GM18517 (cell line): ENCODE measurements at regions not wholly inside any gene's neighbourhood (a gene's known extent, or its start where the extent isn't known, plus 50 kb on each side); places are given as distances from the start of the nearest gene placed in this dataset.
"Not testable (repeated sequence)": the region's sequence is repeated elsewhere in the genome, so short reads cannot be mapped to it uniquely, and the experiment has no call there.

ENCODE experiments used
- ATAC-seq: cut with Tn5 transposase; IDR thresholded peaks from one replicate; pipeline ENCODE4 v1.9.1; 2021; ENCODE audit warnings: mild to moderate bottlenecking, moderate library complexity; ENCODE audit not compliant: unreplicated experiment

GRCh38 chr10:3661271-3661670, 123.7 kb downstream of the KLF6 start:
- ATAC-seq = no peak

DNA sequence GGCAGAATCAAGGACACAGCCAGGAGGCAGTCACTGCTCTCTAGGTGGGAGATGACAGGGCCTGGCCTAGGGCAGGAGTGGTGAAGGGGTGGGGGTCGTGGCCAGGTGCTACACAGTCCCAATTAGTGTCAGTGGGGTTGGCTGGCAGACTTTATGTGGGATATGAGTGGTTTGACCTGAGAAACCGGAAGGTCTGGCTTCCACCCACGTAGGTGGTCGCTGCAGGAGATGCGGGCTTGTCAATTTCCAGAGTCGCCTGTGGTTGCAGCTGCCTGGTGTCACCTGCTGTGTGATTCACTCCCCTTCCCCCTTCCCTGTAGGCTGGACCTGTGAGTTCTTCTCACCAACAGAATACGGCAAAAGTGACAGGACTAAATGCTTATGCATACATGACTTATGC, 124.3 kb downstream of the KLF6 start:
- ATAC-seq = no peak

GRCh38 chr10:3659203-3659917, 125.6 kb downstream of the KLF6 start:
- no peak for ATAC-seq

DNA sequence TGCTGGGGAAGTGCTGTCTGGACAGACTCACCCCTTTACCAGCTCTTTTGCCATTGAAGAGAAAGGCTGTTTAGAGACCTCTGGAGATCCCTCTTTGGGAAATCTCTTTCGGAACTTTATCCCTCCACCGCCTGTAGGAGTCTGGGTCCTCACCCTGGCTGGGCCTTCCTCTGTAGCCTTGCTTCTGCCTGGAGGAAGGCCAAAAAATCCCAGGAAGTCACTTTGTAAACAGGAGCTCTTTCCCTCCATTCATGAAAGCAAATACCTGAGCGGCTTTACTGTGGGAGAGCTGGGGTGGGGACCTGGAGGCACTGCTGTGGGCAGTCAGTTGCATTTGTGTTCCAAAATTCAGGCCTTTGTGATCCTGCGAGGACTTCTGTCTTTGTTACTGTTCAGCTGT, 126.2 kb downstream of the KLF6 start:
- ATAC-seq = no peak

DNA sequence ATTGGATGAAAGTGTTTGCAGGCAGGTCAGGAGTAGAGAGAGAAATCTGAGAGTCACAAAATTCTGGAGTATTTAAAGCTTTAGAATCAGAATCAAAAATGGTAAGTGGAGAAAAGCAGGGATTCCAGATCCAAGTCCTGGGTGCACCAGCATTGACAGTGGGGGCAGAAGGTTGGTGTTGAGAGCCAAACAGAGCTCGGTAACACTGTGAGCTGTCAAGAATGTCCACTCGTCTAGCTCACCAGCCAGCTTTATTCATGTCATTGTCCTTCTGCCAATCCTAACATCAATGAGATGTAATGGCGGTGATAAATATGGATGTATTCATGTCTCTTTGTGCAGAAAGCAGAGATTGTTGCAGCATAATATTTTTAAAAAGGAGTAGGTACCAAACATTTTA, 128.8 kb downstream of the KLF6 start:
- ATAC-seq = no peak

GRCh38 chr10:3655528-3655927, 129.5 kb downstream of the KLF6 start:
- no peak for ATAC-seq

- ATAC-seq = no peak
These were observed 130.0 kb downstream of the KLF6 start for GRCh38 chr10:3654980-3655379.

- ATAC-seq = no peak
These were observed 130.5 kb downstream of the KLF6 start for GRCh38 chr10:3654496-3654895.

- not testable (repeated sequence) for ATAC-seq
These were observed 131.7 kb downstream of the KLF6 start for GRCh38 chr10:3653303-3653702.

DNA sequence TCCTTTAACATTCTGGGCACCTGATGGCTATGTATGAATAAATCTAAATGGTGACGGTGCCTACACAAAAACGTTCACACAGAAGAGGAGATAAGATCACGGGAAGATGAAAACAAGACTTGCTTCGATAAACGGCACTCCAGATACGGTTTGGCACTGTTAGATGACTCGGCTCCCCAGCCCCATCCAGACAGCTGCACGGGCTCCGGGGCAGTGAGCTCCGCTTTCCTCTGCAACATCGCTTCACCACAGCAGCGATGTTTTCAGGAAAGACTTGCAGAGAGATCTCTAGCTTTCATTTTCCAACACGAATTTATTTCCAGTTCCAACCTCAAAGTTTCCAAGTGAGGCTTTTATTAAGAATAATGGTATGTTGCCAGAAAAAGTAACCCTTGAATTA, 132.1 kb downstream of the KLF6 start:
- no peak for ATAC-seq

DNA sequence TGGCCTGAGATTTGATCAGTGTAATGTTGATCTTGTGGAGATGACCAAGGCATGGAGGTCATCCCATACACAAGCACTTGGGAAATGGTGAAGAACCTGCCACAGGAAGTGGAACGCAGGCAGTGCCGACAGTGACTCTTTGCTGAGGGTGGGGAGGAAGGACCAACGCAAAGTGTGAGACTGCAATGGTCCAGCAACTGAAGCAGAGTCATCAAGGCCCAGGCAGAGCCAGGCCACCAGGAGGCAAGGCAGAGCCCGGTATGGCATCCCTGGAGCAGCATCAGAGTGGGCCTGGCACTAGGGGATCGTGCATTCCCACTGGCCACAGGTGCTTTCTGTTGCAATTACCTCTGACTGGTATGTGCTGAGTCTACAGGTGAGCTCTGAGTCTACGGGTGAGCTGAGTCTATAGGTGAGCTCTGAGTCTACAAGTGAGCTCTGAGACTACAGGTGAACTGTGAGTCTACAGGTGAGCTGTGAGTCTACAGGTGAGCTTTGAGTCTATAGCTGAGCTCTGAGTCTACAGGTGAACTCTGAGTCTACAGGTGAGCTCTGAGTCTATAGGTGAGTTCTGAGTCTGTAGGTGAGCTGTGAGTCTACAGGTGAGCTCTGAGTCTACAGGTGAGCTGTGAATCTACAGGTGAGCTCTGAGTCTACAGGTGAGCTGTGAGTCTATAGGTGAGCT, 132.9 kb downstream of the KLF6 start:
- ATAC-seq = no peak

- no peak for ATAC-seq
These were observed 136.4 kb downstream of the KLF6 start for GRCh38 chr10:3648576-3648975.

GRCh38 chr10:3648170-3648569, 136.8 kb downstream of the KLF6 start:
- ATAC-seq = no peak

DNA sequence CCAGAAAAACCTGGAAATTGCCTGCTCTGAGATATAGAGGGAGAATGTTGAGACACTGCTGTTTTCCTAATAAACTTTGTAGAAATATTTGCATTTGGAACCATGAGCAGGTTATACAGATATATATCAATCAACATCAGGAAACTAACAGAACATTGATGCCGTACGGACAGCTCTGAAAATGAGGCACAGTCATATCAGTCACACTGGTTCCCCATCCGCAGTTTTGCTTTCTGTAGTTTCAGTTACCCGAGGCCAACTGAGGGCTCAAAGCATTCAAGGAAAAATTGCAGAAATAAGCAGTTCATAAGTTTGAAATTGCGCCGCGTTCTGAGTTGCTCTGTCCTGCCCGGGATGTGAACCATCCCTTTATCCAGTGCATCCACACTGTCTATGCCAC, 137.9 kb downstream of the KLF6 start:
- no peak for ATAC-seq

- no peak for ATAC-seq
These were observed 139.6 kb downstream of the KLF6 start for GRCh38 chr10:3645406-3645805.

DNA sequence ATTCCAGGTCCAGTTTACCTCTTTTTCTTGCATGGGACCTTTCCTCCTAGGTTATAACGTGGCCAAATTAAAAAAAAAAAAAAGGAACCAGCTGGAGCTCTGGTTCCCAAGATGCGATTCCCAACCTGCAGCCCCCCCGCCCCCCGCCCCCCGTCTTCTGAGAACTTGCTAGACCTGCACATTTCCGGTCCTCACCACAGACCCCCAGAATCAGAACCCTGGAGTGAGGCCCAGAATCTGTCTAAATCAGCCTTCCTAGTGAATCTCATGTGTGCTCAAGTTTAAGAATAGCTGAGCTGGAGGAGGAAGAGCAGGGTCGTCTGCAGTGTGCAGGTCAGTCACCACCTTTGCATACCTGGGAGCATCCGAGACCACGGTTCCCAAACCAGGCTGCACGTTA, 144.2 kb downstream of the KLF6 start:
- ATAC-seq = no peak

DNA sequence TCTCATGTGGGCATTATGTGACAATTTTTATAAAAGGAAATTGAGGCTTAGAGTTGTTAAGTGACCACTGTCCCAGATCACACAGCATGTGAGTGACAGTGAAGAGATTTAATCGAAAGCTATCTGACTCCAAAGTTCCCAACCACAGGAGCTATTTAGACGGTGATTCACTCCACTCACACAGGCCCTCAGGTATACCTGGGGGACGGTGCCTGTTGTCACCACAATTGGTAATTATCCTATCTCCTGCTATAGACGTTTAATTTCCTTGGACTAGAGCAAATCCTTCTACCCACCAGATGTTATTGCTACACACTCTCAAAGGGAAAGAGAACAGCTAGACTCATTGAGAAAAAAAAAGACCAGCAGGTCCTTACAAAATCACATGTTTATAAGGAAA, 145.5 kb downstream of the KLF6 start:
- ATAC-seq = no peak

GRCh38 chr10:3636356-3637181, 148.4 kb downstream of the KLF6 start:
- ATAC-seq = no peak

GRCh38 chr10:3635697-3636096, 149.3 kb downstream of the KLF6 start:
- no peak for ATAC-seq

DNA sequence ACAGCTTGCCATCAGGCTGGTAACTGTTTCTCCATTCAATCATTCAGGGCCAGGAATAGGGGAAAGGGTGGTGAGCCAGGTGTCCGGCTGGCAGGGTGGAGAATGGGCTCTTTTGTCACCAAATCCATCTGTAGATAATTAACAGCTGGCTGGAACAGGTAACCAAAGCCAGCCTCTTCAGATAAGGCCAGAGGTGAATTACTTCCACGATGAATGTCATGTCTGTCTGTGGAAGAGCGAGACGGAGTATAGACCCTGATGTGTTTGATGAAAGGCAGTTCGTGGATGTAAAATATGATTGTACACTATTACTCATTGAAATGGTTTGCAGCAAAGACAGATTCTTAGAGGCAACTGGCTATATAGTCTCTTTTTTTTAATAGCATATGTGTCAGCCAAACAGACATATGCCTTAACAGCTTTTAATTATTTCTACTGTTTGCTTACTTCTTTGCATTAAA, 149.8 kb downstream of the KLF6 start:
- ATAC-seq = no peak

- ATAC-seq = not testable (repeated sequence)
These were observed 150.4 kb downstream of the KLF6 start for GRCh38 chr10:3634646-3635045.
